ENCODE measurements at regions not wholly inside any gene's neighbourhood (a gene's known extent, or its start where the extent isn't known, plus 50 kb on each side); places are given as distances from the start of the nearest gene placed in this dataset.

- TF ChIP-seq POLR2A (IDR thresholded peaks at IDR 0.05) (no peak), EP300 (IDR thresholded peaks at IDR 0.05) (no peak), POLR2AphosphoS5 (IDR thresholded peaks at IDR 0.05) (no peak)
- TF ChIP-seq, protein P1, sequence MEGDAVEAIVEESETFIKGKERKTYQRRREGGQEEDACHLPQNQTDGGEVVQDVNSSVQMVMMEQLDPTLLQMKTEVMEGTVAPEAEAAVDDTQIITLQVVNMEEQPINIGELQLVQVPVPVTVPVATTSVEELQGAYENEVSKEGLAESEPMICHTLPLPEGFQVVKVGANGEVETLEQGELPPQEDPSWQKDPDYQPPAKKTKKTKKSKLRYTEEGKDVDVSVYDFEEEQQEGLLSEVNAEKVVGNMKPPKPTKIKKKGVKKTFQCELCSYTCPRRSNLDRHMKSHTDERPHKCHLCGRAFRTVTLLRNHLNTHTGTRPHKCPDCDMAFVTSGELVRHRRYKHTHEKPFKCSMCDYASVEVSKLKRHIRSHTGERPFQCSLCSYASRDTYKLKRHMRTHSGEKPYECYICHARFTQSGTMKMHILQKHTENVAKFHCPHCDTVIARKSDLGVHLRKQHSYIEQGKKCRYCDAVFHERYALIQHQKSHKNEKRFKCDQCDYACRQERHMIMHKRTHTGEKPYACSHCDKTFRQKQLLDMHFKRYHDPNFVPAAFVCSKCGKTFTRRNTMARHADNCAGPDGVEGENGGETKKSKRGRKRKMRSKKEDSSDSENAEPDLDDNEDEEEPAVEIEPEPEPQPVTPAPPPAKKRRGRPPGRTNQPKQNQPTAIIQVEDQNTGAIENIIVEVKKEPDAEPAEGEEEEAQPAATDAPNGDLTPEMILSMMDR (IDR thresholded peaks at IDR 0.05), result no peak
Measured at GRCh38 chr3:144263706-144264105, 292.1 kb downstream of the DIPK2A start.

All from sigmoid colon (tissue), 4 donors.